ENCODE measurements at regions not wholly inside any gene's neighbourhood (a gene's known extent, or its start where the extent isn't known, plus 50 kb on each side); places are given as distances from the start of the nearest gene placed in this dataset.
A peak's percentile ranks its signal among the peaks of the same experiment; 100 is the strongest.

DNA sequence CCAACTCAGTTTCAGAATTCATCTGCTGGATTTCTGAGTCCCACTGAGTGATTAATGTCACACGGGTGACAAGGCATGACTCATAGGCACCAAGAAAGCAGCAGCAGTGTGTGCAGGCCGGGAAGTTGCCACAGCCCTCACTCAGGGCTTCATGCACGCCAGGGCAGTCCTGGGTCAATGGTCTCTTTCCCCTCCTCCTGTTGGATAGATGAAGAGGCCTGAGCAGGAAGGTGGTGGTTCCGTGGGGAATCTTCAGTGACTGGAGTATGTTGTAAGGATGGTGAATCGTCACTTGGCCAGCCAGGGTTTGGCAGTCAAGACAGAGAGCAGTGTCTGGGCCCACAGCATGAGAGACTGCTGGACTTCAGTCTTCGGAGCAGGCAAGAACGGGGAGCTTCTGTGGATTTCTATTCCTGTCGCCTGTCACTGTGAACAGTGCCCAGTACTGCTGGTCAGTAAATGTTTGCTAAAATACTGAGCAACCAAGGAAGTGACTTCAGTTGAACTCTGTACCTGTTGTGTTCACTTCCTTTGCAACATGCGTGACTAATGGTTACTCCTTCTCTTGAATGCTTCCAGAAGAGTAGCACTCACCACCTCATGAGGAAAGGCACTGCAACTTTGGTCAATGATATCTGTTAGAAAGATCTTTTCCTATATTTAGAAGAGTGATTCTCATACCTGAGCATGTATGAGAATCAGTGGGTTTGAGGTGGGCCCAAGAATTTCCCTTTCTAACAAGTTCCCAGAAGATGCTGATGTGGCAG is 62.0 kb upstream of the CD93 start (continued):
- TF ChIP-seq, protein P1, sequence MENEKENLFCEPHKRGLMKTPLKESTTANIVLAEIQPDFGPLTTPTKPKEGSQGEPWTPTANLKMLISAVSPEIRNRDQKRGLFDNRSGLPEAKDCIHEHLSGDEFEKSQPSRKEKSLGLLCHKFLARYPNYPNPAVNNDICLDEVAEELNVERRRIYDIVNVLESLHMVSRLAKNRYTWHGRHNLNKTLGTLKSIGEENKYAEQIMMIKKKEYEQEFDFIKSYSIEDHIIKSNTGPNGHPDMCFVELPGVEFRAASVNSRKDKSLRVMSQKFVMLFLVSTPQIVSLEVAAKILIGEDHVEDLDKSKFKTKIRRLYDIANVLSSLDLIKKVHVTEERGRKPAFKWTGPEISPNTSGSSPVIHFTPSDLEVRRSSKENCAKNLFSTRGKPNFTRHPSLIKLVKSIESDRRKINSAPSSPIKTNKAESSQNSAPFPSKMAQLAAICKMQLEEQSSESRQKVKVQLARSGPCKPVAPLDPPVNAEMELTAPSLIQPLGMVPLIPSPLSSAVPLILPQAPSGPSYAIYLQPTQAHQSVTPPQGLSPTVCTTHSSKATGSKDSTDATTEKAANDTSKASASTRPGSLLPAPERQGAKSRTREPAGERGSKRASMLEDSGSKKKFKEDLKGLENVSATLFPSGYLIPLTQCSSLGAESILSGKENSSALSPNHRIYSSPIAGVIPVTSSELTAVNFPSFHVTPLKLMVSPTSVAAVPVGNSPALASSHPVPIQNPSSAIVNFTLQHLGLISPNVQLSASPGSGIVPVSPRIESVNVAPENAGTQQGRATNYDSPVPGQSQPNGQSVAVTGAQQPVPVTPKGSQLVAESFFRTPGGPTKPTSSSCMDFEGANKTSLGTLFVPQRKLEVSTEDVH (IDR thresholded peaks at IDR 0.05; ENCODE audit: low read depth, partially characterized antibody), result no peak
- peak; percentile 48 for TF ChIP-seq NR2C1 (IDR thresholded peaks at IDR 0.05)
- peak; percentile 64 for TF ChIP-seq IKZF1 (conservative IDR thresholded peaks at IDR 0.05)
- TF ChIP-seq EGR1 (IDR thresholded peaks at IDR 0.05; ENCODE audit: borderline replicate concordance in 1 of 2, low read depth in 2 of 2, low read length in 2 of 2), result no peak
- no peak for TF ChIP-seq POLR2AphosphoS2 (IDR thresholded peaks at IDR 0.05; ENCODE audit: low read depth, low read length)
- TF ChIP-seq POU2F2 (IDR thresholded peaks at IDR 0.05; ENCODE audit: borderline replicate concordance, low read depth, low read length), result peak; percentile 46; the same call in 1 of the 3 replicates
- TF ChIP-seq NR2F1 (conservative IDR thresholded peaks at IDR 0.05), result peak; percentile 69
- TF ChIP-seq SMC3 (IDR thresholded peaks at IDR 0.05; ENCODE audit: borderline replicate concordance, low read length), result no peak
- peak; percentile 82; the same call in 1 of the 2 replicates for TF ChIP-seq TCF12 (IDR thresholded peaks at IDR 0.05; ENCODE audit: low read depth, low read length)
- no peak for TF ChIP-seq ZZZ3 (IDR thresholded peaks at IDR 0.05; ENCODE audit: control insufficient read depth, insufficient read length, low read depth)
- no peak for TF ChIP-seq ZNF207 (IDR thresholded peaks at IDR 0.05; ENCODE audit: borderline replicate concordance)
- no peak for TF ChIP-seq CTCF (IDR thresholded peaks at IDR 0.05 in 2 of 3, conservative IDR thresholded peaks at IDR 0.05 in 1 of 3; ENCODE audit: control insufficient read depth in 2 of 3, extremely low read depth in 1 of 3, insufficient read depth in 1 of 3, low read depth in 3 of 3, low read length in 3 of 3)
- TF ChIP-seq SREBF2 (IDR thresholded peaks at IDR 0.05; ENCODE audit: low read length), result no peak
- TF ChIP-seq CHD4 (IDR thresholded peaks at IDR 0.05), result no peak
- TF ChIP-seq USF1 (IDR thresholded peaks at IDR 0.05; ENCODE audit: borderline replicate concordance, extremely low read length, insufficient read depth, low read depth, low read length), result no peak
- 0 out of 2 replicates have a peak, but pooled peaks have one; percentile 80 for TF ChIP-seq DPF2 (IDR thresholded peaks at IDR 0.05)
- no peak for TF ChIP-seq KAT2A (conservative IDR thresholded peaks at IDR 0.05; ENCODE audit: control insufficient read depth, low read depth, low read length)
- peak in 1 of 2 experiments; percentile 78; a peak in 2 of 4 replicates for TF ChIP-seq IKZF2 (IDR thresholded peaks at IDR 0.05)
- peak; percentile 88 for TF ChIP-seq JUNB (IDR thresholded peaks at IDR 0.05)
- TF ChIP-seq SRF (IDR thresholded peaks at IDR 0.05; ENCODE audit: low read depth in 2 of 2, low read length in 2 of 2), result 0 out of 4 replicates have a peak, but pooled peaks of 1 of the 2 experiments have one; percentile 23
- TF ChIP-seq, protein P2, sequence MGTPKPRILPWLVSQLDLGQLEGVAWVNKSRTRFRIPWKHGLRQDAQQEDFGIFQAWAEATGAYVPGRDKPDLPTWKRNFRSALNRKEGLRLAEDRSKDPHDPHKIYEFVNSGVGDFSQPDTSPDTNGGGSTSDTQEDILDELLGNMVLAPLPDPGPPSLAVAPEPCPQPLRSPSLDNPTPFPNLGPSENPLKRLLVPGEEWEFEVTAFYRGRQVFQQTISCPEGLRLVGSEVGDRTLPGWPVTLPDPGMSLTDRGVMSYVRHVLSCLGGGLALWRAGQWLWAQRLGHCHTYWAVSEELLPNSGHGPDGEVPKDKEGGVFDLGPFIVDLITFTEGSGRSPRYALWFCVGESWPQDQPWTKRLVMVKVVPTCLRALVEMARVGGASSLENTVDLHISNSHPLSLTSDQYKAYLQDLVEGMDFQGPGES (IDR thresholded peaks at IDR 0.05), result no peak
- TF ChIP-seq LARP7 (IDR thresholded peaks at IDR 0.05), result no peak
- peak; percentile 36; the same call in 1 of the 2 replicates for TF ChIP-seq IRF4 (IDR thresholded peaks at IDR 0.05; ENCODE audit: low read depth, low read length)

Data from GM12878 (cell line).